HepG2 (cell line): ENCODE measurements at regions not wholly inside any gene's neighbourhood (a gene's known extent, or its start where the extent isn't known, plus 50 kb on each side); places are given as distances from the start of the nearest gene placed in this dataset.
"Not testable (repeated sequence)": the region's sequence is repeated elsewhere in the genome, so short reads cannot be mapped to it uniquely, and the experiment has no call there.

Experiments
- ATAC-seq: fragments of 200-7000 bp; cut with Tn5 transposase; 3 replicates; pipeline ENCODE4 v1.9.1; 2020; ENCODE audit warnings: mild to moderate bottlenecking, moderate library complexity
- BruUV-seq: library from RNA; stranded (reverse); fragments of 400-500 nt; replicated peaks from 2 replicates; lab custom pipeline; 2021; lab: Mats Ljungman, UMichigan
- CTCF ChIA-PET: fragments of 300-600 bp; formaldehyde crosslinking; extraction: SDS; loops from one replicate; lab custom pipeline; 2021; ENCODE audit warnings: low total read pairs, inconsistent platforms, low intra/inter-chr PET ratio; lab: Yijun Ruan, JAX
- POLR2A ChIA-PET: fragments of 350-600 bp; sonication (Branson Sonifier 250); formaldehyde crosslinking; loops from one replicate; lab custom pipeline; 2020; ENCODE audit warnings: antibody characterized with exemption, inconsistent platforms; lab: Yijun Ruan, JAX
- DNase-seq: peaks from one replicate; pipeline ENCODE4 v3.0.0-alpha.2; 2015; ENCODE audit warnings: low spot score
- FAIRE-seq: peaks from 3 replicates; lab custom pipeline; 2011; peaks lifted over from hg19 to GRCh38; lab: Jason Lieb, UNC
- H2AFZ ChIP-seq: one replicate; pipeline ENCODE4 v1.6.1; 2011; ENCODE audit warnings: low read length, inconsistent platforms
- H3K27ac ChIP-seq: fragments of 300-600 bp; 3 replicates; pipeline ENCODE4 v1.8.0; 2011; ENCODE audit warnings: mixed run types, mild to moderate bottlenecking, mixed read lengths, low read length, inconsistent platforms; ENCODE audit not compliant: insufficient read depth; ENCODE audit errors: extremely low read length
- H3K27me3 ChIP-seq, 2 experiments: fragments of 200-600 bp in 1 of 2; 2 replicates in 1 of 2; 3 replicates in 1 of 2; pipeline versions ENCODE4 v1.6.0 to v1.8.0; 2011; ENCODE audit warnings: low read length in 2 of 2, mild to moderate bottlenecking in 2 of 2, moderate library complexity in 2 of 2, inconsistent platforms in 1 of 2; ENCODE audit not compliant: insufficient read depth in 2 of 2, control insufficient read depth in 1 of 2
- H3K36me3 ChIP-seq, 2 experiments: fragments of 200-600 bp in 1 of 2; replicated peaks in 1 of 2; 2 replicates in 1 of 2; 3 replicates in 1 of 2; pipeline versions ENCODE4 v1.5.1 to v1.8.0; 2011; ENCODE audit warnings: low read length in 2 of 2, inconsistent platforms in 1 of 2; ENCODE audit not compliant: insufficient read depth in 2 of 2, control insufficient read depth in 1 of 2
- H3K4me1 ChIP-seq: 2 replicates; pipeline ENCODE4 v1.5.1; 2012; ENCODE audit warnings: low read length, inconsistent platforms; ENCODE audit not compliant: insufficient read depth
- H3K4me2 ChIP-seq: 2 replicates; pipeline ENCODE4 v1.6.0; 2011; ENCODE audit warnings: low read depth, low read length, inconsistent platforms
- H3K4me3 ChIP-seq, 3 experiments: fragments of 200-600 bp in 1 of 3; sonication (generic), shearing (Covaris generic) in 1 of 3; replicated peaks in 1 of 3; 2 replicates each; pipeline ENCODE4 v1.5.1; 2011 to 2016; ENCODE audit warnings: low read length in 3 of 3, inconsistent platforms in 2 of 3, low read depth in 2 of 3, mild to moderate bottlenecking in 2 of 3, control low read depth in 1 of 3, mixed read lengths in 1 of 3; ENCODE audit not compliant: insufficient read depth in 1 of 3
- H3K79me2 ChIP-seq: one replicate; pipeline ENCODE4 v1.6.1; 2011; ENCODE audit warnings: low read length, inconsistent platforms; ENCODE audit not compliant: insufficient read depth
- H3K9ac ChIP-seq: 2 replicates; pipeline ENCODE4 v1.6.0; 2011; ENCODE audit warnings: mild to moderate bottlenecking, low read depth, low read length, inconsistent platforms; ENCODE audit not compliant: insufficient read depth
- H3K9me3 ChIP-seq: 2 replicates; pipeline ENCODE4 v1.5.1; 2012; ENCODE audit warnings: mild to moderate bottlenecking, low read length
- H4K20me1 ChIP-seq: 2 replicates; pipeline ENCODE4 v1.6.0; 2011; ENCODE audit warnings: inconsistent platforms, mild to moderate bottlenecking, low read length, moderate library complexity; ENCODE audit not compliant: insufficient read depth
- SRF ChIP-seq: IDR thresholded peaks from 2 replicates; pipeline ENCODE4 v1.6.1; 2011; ENCODE audit warnings: mild to moderate bottlenecking, low read depth, low read length, moderate library complexity
- ZNF891 ChIP-seq: sonication (generic); formaldehyde crosslinking; IDR thresholded peaks from 2 replicates; pipeline ENCODE4 v1.5.0; 2020; ENCODE audit warnings: mild to moderate bottlenecking, missing genetic modification reagents
- WGBS: methylation state at CpG from one replicate; pipeline ENCODE4 v1.1.6; 2017; ENCODE audit warnings: low lambda C conversion rate; 5-methylcytosine and 5-hydroxymethylcytosine counted together
- in situ Hi-C: cut with HindIII; loops from 2 replicates; pipeline ENCODE4 v1.10.0; 2017; ENCODE audit warnings: low pct_unique_long_range_greater_than_20kb; ENCODE audit not compliant: extremely low pct_ligation_motif_present
- intact Hi-C: fragments of 100-400 bp; cut with micrococcal nuclease; formaldehyde crosslinking; loops from one replicate; pipeline ENCODE4 v1.10.0; 2022; ENCODE audit not compliant: unreplicated experiment

DNA sequence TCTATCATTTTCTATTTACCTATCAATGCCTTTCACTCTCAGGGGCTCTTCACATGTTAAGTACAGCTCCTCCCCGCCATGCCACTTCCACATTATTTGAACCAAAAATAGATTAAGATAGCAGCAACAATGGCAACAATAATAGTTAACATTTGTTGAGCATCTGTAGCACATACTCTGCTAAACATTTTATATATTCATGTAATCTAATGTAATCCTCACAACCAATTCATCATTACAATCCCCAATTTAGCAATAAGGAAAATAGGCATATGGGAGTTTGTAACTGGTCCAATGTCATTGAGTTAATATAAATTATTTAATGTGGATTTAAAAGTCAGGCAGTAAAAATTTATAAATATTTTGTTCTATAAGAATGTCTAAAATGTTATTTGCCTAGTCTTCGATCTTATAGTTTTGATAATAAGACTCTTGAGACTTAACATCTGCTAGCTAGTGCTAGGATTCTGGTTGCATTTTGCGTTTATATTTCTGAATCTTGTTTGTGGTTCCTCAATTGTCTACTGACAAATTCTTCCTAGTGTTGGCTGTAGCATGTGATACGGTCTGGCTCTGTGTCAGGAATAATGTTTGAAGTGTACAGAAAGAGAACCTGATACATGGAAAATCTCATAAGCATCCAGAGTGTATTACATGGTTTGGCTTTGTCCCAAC, 621.5 kb upstream of the LUZP2 start:
- intact Hi-C loops (no loop called here), in situ Hi-C loops (no loop called here)
- DNase-seq (no peak), ATAC-seq (no peak), FAIRE-seq (no peak)
- Histone ChIP-seq H3K4me2 (no peak overlapping the region), H3K36me3 (no peaks in the 10 kb centered on the region), H3K4me1 (no peaks in the 10 kb centered on the region), H3K9me3 (no peaks in the 10 kb centered on the region), H3K4me3 (no peak overlapping the region), H2AFZ (no peak overlapping the region), H3K9ac (no peak overlapping the region), H3K27ac (no peak overlapping the region), H3K79me2 (no peaks in the 10 kb centered on the region), H4K20me1 (no peaks in the 10 kb centered on the region), H3K27me3 (no peaks in the 10 kb centered on the region)
- TF ChIP-seq SRF (no peak), ZNF891 (CRISPR knock-in tag) (no peak)
- no TSS peak for BruUV-seq
- POLR2A ChIA-PET, result no interaction called here
- CTCF ChIA-PET, result no interaction called here
- 4% methylated on average over 4 of the region's 4 CpGs for WGBS

DNA sequence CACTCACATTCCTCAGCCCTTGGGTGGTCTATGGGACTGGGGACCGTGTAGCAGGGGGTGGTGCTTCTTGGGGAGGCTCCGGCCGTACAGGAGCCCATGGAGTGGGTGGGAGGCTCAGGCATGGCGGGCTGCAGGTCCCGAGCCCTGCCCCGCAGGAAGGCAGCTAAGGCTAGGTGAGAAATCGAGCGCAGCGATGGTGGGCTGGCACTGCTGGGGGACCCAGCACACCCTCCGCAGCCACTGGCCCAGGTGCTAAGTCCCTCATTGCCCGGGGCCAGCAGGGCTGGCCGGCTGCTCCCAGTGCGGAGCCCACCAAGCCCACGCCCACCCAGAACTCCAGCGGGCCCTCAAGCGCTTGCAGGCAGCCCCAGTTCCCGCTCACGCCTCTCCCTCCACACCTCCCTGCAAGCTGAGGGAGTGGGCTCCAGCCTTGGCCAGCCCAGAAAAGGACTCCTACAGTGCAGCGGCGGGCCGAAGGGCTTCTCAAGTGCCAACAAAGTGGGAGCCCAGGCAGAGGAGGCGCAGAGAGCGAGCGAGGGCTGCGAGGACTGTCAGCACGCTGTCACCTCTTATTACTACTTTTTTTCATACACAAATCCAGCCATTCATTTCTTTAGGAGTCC, 613.3 kb upstream of the LUZP2 start:
- H3K4me1 ChIP-seq, H3K27me3 ChIP-seq, H3K36me3 ChIP-seq, H3K27ac ChIP-seq, H3K9me3 ChIP-seq, ATAC-seq, intact Hi-C loops, CTCF ChIA-PET, H3K9ac ChIP-seq, H3K4me3 ChIP-seq, H2AFZ ChIP-seq, in situ Hi-C loops, DNase-seq, H3K4me2 ChIP-seq, H3K79me2 ChIP-seq, POLR2A ChIA-PET, H4K20me1 ChIP-seq, BruUV-seq, FAIRE-seq: not testable (repeated sequence)
- WGBS, result 53% methylated on average over 12 of the region's 26 CpGs
